GM03348 (cell line): ENCODE measurements at regions not wholly inside any gene's neighbourhood (a gene's known extent, or its start where the extent isn't known, plus 50 kb on each side); places are given as distances from the start of the nearest gene placed in this dataset.

Experiments used
- DNase-seq: peaks from one replicate; pipeline ENCODE4 v3.0.0; 2012; ENCODE audit warnings: low spot score

- no peak for DNase-seq
Observed at GRCh38 chr22:27541836-27542235, 259.7 kb downstream of the MN1 start.

GRCh38 chr22:27542602-27543001 lies 259.0 kb downstream of the MN1 start:
- DNase-seq = no peak

GRCh38 chr22:27543460-27543859 lies 258.1 kb downstream of the MN1 start:
- no peak for DNase-seq

GRCh38 chr22:27545085-27545484 lies 256.5 kb downstream of the MN1 start:
- no peak for DNase-seq

- DNase-seq = no peak
Observed at GRCh38 chr22:27546157-27546935, 255.2 kb downstream of the MN1 start.

GRCh38 chr22:27551402-27551801 lies 250.2 kb downstream of the MN1 start:
- DNase-seq = no peak

GRCh38 chr22:27552176-27552575 lies 249.4 kb downstream of the MN1 start:
- DNase-seq = no peak

GRCh38 chr22:27552863-27553262 lies 248.7 kb downstream of the MN1 start:
- no peak for DNase-seq

- DNase-seq = peak; percentile 72
Observed at GRCh38 chr22:27554106-27554811, 247.3 kb downstream of the MN1 start.

GRCh38 chr22:27554841-27555456 lies 246.6 kb downstream of the MN1 start:
- DNase-seq = peak; percentile 29

GRCh38 chr22:27556371-27556770 lies 245.2 kb downstream of the MN1 start:
- DNase-seq = no peak

GRCh38 chr22:27557286-27558008 lies 244.1 kb downstream of the MN1 start:
- DNase-seq = no peak

GRCh38 chr22:27558658-27559371 lies 242.7 kb downstream of the MN1 start:
- no peak for DNase-seq

GRCh38 chr22:27560781-27561180 lies 240.8 kb downstream of the MN1 start:
- DNase-seq = no peak

- peak; percentile 36 for DNase-seq
Observed at GRCh38 chr22:27561286-27561904, 240.2 kb downstream of the MN1 start.

GRCh38 chr22:27564806-27565205 lies 236.8 kb downstream of the MN1 start:
- DNase-seq = no peak

GRCh38 chr22:27566602-27567001 lies 235.0 kb downstream of the MN1 start:
- DNase-seq = no peak

GRCh38 chr22:27568265-27568664 lies 233.3 kb downstream of the MN1 start:
- DNase-seq = no peak

GRCh38 chr22:27571463-27572277 lies 229.9 kb downstream of the MN1 start:
- no peak for DNase-seq

GRCh38 chr22:27572278-27572666 lies 229.3 kb downstream of the MN1 start:
- DNase-seq = no peak
